RWPE1 (cell line): ENCODE measurements at regions not wholly inside any gene's neighbourhood (a gene's known extent, or its start where the extent isn't known, plus 50 kb on each side); places are given as distances from the start of the nearest gene placed in this dataset.

Experiments
- CTCF ChIA-PET: fragments of 350-600 bp; sonication (Branson Sonifier 250); formaldehyde crosslinking; extraction: SDS; loops from one replicate; lab custom pipeline; 2021; lab: Yijun Ruan, JAX
- POLR2A ChIA-PET: fragments of 400-600 bp; formaldehyde crosslinking; extraction: SDS; loops from one replicate; lab custom pipeline; 2020; ENCODE audit warnings: antibody characterized with exemption; ENCODE audit not compliant: low non-redundant PET; lab: Yijun Ruan, JAX
- DNase-seq: peaks from one replicate; pipeline ENCODE4 v3.0.0; 2012; ENCODE audit warnings: low spot score
- H3K27ac ChIP-seq: fragments of 450-650 bp; 2 replicates; pipeline ENCODE4 v1.5.1; 2017
- TF ChIP-seq, protein P1 (sequence below): fragments of 450-650 bp; conservative IDR thresholded peaks from 2 replicates; pipeline ENCODE4 v1.5.1; 2017; ENCODE audit warnings: low read depth, mild to moderate bottlenecking

DNA sequence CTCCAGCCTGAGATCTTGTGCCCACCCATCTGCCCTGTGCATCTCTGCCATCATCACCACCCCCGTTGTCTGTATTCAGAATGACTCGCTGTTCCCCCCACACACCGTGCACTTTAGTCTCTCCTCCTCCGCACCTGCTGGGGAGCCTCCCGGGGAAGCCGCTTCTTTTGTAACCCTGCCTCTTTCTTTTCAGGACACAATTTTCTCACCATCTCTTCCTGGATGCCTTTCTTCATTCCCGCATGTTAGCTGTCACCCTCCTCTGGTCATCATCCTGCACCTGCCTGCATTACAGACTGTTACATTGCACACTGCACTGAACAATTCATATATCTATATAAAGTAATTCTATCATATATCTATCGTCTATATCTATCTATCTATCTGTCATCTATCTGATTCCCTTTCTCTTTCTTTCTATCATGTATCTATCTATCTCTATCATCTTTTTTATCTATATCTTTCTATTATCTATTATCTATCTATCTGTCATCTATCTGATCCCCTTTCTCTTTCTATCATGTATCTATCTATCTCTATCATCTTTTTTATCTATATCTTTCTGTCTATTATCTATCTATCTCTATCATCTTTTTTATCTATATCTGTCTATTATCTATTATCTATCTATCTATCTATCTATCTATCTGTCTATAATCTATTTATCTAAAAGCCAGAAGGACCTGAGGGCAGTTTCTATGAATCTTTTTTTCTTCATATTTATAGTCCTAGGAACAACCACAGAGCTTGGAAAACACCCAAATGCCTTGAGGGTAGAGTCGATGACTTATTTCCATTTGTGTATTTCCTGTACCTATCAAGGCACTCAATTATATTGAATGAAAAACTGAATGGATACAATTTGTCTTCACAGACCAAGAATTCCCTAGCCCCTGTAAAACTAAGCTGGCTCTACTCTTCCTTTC, 642.5 kb downstream of the ACTR3B start:
- ChIA-PET CTCF (no interaction called here), POLR2A (no interaction called here)
- no peak overlapping the region for H3K27ac ChIP-seq
- TF ChIP-seq, protein P1, sequence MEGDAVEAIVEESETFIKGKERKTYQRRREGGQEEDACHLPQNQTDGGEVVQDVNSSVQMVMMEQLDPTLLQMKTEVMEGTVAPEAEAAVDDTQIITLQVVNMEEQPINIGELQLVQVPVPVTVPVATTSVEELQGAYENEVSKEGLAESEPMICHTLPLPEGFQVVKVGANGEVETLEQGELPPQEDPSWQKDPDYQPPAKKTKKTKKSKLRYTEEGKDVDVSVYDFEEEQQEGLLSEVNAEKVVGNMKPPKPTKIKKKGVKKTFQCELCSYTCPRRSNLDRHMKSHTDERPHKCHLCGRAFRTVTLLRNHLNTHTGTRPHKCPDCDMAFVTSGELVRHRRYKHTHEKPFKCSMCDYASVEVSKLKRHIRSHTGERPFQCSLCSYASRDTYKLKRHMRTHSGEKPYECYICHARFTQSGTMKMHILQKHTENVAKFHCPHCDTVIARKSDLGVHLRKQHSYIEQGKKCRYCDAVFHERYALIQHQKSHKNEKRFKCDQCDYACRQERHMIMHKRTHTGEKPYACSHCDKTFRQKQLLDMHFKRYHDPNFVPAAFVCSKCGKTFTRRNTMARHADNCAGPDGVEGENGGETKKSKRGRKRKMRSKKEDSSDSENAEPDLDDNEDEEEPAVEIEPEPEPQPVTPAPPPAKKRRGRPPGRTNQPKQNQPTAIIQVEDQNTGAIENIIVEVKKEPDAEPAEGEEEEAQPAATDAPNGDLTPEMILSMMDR: no peak
- no peak for DNase-seq

DNA sequence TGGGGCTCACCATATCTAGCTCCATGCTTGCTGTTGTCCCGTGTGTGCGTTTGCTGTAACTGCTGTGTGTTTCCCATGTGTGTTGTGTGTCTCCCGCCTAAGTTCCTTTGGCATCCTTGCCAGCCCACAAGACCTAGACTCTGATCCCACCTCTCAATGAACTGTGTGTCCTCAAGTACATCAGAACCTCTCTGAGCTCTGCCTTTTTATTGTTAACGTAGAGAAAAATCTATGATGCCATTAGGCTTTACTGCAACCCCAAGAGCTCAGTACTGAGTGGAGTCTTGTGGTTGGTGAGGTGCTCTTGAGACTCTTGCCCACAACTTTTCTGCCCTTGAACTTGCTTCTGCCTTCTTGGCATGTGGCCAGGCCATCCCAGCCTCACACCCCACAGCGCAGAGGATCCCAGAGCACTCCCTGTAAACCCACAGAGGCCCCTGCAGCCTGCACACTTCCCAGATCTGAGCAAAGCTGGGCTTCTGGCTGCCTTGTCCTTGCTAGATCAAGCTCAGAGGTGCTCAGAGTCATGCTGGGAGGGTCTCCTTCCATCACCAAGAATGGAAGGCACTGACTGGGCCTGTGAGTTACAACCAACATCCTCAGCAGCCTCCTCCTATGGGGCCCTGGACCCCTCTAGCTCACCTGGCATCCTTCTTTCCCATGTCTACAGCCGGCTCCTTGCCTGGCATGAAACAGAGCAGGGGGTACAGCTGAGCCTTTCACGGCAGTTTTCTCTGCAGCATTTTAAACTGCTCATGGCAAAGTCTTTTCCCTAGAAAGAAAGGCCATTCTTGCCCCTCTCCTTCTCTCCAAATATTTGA, 643.4 kb downstream of the ACTR3B start:
- TF ChIP-seq, protein P1: no peak
- ChIA-PET CTCF (interaction anchor here (0.6 kb wide), 1 partner anchor 218 kb away, joined by 4 read pairs; no protein-coding TSS in a partner anchor), POLR2A (no interaction called here)
- DNase-seq: no peak
- H3K27ac ChIP-seq: no peak overlapping the region

DNA sequence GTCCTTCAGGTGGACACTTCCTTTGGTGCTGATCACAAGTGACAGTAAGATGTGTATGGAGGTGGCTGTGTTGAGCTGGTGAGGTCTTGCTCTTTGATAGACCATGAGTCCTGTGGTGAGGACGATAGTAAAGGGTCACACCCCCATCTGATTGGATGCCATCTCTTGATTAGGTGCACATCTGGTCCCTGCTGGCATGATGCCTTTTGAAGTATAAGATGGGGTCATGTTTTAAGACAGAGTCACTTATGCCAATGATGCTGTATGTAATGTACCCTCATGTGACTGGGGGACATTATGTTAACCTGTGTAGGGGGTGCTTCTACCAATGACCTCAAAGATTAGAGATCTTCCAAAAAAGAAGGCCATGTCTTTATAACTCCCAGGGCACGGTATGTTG, 644.6 kb downstream of the ACTR3B start:
- TF ChIP-seq, protein P1: no peak
- POLR2A ChIA-PET: no interaction called here
- CTCF ChIA-PET: no interaction called here
- DNase-seq: no peak
- H3K27ac ChIP-seq: no peak overlapping the region

DNA sequence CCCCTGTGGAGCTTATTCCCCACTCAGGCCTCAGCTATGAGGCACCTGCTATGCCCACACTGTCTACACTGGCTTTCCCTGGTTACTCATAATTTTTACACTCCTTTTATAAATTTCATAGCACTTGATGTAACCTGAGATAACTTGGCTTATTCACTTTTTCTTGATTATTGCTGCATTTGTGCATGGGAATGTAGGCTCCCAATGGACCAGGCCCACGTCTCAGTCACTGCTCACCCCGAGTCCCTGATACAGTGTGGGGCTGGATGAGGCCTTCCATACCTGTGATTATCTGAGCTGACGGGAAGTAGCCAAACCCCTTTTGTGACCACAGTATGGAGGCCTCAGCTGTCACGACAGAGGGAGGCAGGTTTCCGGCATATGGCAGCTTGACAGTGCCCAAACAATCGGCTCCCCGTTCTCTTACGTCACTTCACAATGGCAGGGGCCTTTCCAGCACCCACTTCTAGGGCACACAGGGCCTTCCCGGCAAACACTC, 645.3 kb downstream of the ACTR3B start:
- CTCF ChIA-PET: no interaction called here
- TF ChIP-seq, protein P1: no peak
- POLR2A ChIA-PET: no interaction called here

DNA sequence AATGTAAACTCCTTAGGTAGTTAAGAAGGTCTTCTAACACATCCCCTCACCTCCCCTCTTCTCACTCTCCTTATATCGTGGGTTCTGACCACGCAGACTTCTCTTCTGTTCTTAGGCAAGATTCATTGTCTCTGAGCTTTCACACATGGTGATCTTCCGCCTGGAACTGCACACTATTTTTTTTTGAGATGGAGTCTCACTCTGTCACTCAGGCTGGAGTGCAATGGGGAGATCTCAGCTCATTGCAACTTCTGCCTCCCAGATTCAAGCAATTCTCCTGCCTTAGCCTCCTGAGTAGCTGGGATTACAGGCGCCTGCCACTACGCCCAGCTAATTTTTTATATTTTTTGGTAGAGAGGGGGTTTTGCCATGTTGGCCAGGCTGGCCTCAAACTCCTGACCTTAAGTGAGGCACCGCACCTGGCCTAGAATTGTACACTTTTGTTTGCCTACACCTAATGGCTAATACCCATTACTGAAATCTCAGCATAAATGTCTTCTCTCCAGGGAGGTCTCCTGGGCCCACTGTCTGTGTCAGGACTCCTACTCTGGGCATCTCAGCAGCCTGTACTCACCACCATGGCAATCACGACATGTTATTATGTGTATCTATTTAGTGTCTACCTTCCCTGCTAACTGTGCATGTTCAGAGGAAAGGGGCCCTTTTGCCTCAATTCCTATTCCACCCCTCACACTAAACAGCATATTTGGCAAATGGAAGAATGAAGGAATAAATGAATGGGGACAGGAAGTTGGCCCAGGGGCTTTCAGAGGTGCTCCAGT, 646.3 kb upstream of the DPP6 start:
- DNase-seq: no peak
- TF ChIP-seq, protein P1: no peak
- H3K27ac ChIP-seq: no peak overlapping the region
- POLR2A ChIA-PET: no interaction called here
- CTCF ChIA-PET: no interaction called here

More for the DNA sequence above, 645.3 kb downstream of the ACTR3B start:
- no peak for DNase-seq
- H3K27ac ChIP-seq: no peak overlapping the region

DNA sequence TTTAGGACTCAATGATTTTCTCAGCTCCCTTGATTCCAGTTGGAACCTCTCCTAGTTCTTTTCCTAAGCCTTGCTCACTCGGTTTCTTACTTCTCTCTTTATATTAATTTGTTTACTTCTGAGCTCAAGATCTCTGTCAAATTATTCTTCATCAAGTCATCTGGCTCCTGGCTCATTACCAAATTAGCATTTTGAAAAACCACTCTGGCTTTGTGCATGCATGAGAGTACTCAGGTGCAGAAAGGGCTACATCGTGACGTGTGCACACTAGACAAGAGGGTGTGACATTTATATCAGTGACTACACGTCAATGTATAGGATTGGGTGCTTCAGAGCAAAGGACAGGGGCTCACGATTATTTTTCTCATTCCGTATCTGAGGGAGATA, 645.7 kb upstream of the DPP6 start:
- ChIA-PET CTCF (no interaction called here), POLR2A (no interaction called here)
- TF ChIP-seq, protein P1: no peak
- H3K27ac ChIP-seq: no peak overlapping the region
- no peak for DNase-seq
